IMR-90 (cell line): ENCODE measurements at regions not wholly inside any gene's neighbourhood (a gene's known extent, or its start where the extent isn't known, plus 50 kb on each side); places are given as distances from the start of the nearest gene placed in this dataset.

Source experiments
- ATAC-seq: fragments of 200-7000 bp; cut with Tn5 transposase; 2 replicates; pipeline ENCODE4 v1.9.1; 2020; ENCODE audit warnings: low read depth, mild to moderate bottlenecking, moderate library complexity
- BruUV-seq: library from RNA; stranded (reverse); fragments of 400-500 nt; replicated peaks from 2 replicates; lab custom pipeline; 2021; lab: Mats Ljungman, UMichigan
- CTCF ChIA-PET: fragments of 300-600 bp; formaldehyde crosslinking; extraction: SDS; loops from one replicate; lab custom pipeline; 2021; ENCODE audit warnings: antibody characterized with exemption; lab: Yijun Ruan, JAX
- POLR2A ChIA-PET: fragments of 300-600 bp; sonication (Branson Sonifier 250); formaldehyde crosslinking; loops from one replicate; lab custom pipeline; 2022; ENCODE audit warnings: antibody characterized with exemption; ENCODE audit not compliant: unreplicated experiment; lab: Charles Lee
- DNase-seq: peaks from one replicate; pipeline ENCODE4 v3.0.0; 2013
- H2AFZ ChIP-seq: replicated peaks from 2 replicates; pipeline ENCODE3; 2013; ENCODE audit warnings: low read length, mild to moderate bottlenecking; ENCODE audit not compliant: poor library complexity
- H2AK5ac ChIP-seq: 2 replicates; pipeline ENCODE4 v1.6.1; 2013; ENCODE audit warnings: low read depth, low read length, inconsistent platforms
- H2AK9ac ChIP-seq: replicated peaks from 2 replicates; pipeline ENCODE3; 2013; ENCODE audit warnings: mild to moderate bottlenecking, low read depth, low read length, moderate library complexity; ENCODE audit not compliant: poor library complexity
- H2BK120ac ChIP-seq: 2 replicates; pipeline ENCODE4 v1.6.1; 2013; ENCODE audit warnings: low read depth, low read length, inconsistent platforms
- H2BK15ac ChIP-seq: 3 replicates; pipeline ENCODE4 v1.6.1; 2013; ENCODE audit warnings: low read depth, low read length, inconsistent platforms
- H2BK20ac ChIP-seq: 2 replicates; pipeline ENCODE4 v1.6.1; 2013; ENCODE audit warnings: low read depth, mild to moderate bottlenecking, inconsistent platforms, low read length, moderate library complexity
- H2BK5ac ChIP-seq: 2 replicates; pipeline ENCODE4 v1.6.1; 2013; ENCODE audit warnings: mild to moderate bottlenecking, low read depth, low read length, inconsistent platforms; ENCODE audit not compliant: poor library complexity, severe bottlenecking
- H3K14ac ChIP-seq: replicated peaks from 2 replicates; pipeline ENCODE4 v1.6.1; 2013; ENCODE audit warnings: low read depth, low read length, inconsistent platforms
- H3K18ac ChIP-seq: 2 replicates; pipeline ENCODE4 v1.6.1; 2013; ENCODE audit warnings: low read depth, low read length, control low read depth
- H3K23ac ChIP-seq: 2 replicates; pipeline ENCODE4 v1.6.1; 2013; ENCODE audit warnings: low read depth, low read length, inconsistent platforms
- H3K27ac ChIP-seq: 2 replicates; pipeline ENCODE4 v1.5.1; 2013; ENCODE audit warnings: mild to moderate bottlenecking, control low read depth, low read length; ENCODE audit not compliant: insufficient read depth
- H3K27me3 ChIP-seq: 2 replicates; pipeline ENCODE4 v1.6.1; 2013; ENCODE audit warnings: low read length; ENCODE audit not compliant: control insufficient read depth, insufficient read depth
- H3K36me3 ChIP-seq: 2 replicates; pipeline ENCODE4 v1.6.1; 2013; ENCODE audit warnings: low read length, mixed read lengths; ENCODE audit not compliant: control insufficient read depth, insufficient read depth
- H3K4ac ChIP-seq: 2 replicates; pipeline ENCODE4 v1.6.1; 2013; ENCODE audit warnings: low read depth, low read length, inconsistent platforms
- H3K4me1 ChIP-seq: 2 replicates; pipeline ENCODE4 v1.6.1; 2013; ENCODE audit warnings: low read length, mixed read lengths; ENCODE audit not compliant: control insufficient read depth, insufficient read depth
- H3K4me2 ChIP-seq: 2 replicates; pipeline ENCODE4 v1.6.1; 2013; ENCODE audit warnings: low read depth, mild to moderate bottlenecking, control low read depth, low read length, moderate library complexity
- H3K4me3 ChIP-seq: 2 replicates; pipeline ENCODE4 v1.5.1; 2013; ENCODE audit warnings: low read depth, mild to moderate bottlenecking, control low read depth, low read length, moderate library complexity; ENCODE audit not compliant: insufficient read depth
- H3K56ac ChIP-seq: 2 replicates; pipeline ENCODE4 v1.6.1; 2013; ENCODE audit warnings: low read length, inconsistent platforms; ENCODE audit not compliant: insufficient read depth; ENCODE audit errors: extremely low read depth
- H3K79me1 ChIP-seq, 2 experiments: 2 replicates each; pipeline ENCODE4 v1.6.1; 2013; ENCODE audit warnings: low read length in 2 of 2, inconsistent platforms in 1 of 2, low read depth in 1 of 2
- H3K9ac ChIP-seq: 2 replicates; pipeline ENCODE4 v1.6.1; 2013; ENCODE audit warnings: low read depth, low read length, control low read depth
- H3K9me1 ChIP-seq: 2 replicates; pipeline ENCODE4 v1.6.1; 2013; ENCODE audit warnings: low read length, inconsistent platforms; ENCODE audit not compliant: insufficient read depth
- H3K9me3 ChIP-seq: 2 replicates; pipeline ENCODE4 v1.6.1; 2013; ENCODE audit warnings: low read length; ENCODE audit not compliant: control insufficient read depth, insufficient read depth
- H4K20me1 ChIP-seq: 2 replicates; pipeline ENCODE4 v1.6.1; 2013; ENCODE audit warnings: low read length, inconsistent platforms; ENCODE audit not compliant: insufficient read depth
- H4K5ac ChIP-seq: 2 replicates; pipeline ENCODE4 v1.6.1; 2013; ENCODE audit warnings: mild to moderate bottlenecking, low read depth, low read length, control low read depth
- H4K8ac ChIP-seq, 2 experiments: 2 replicates each; pipeline ENCODE4 v1.6.1; 2013; ENCODE audit warnings: low read depth in 2 of 2, low read length in 2 of 2, control low read depth in 1 of 2, inconsistent platforms in 1 of 2
- H4K91ac ChIP-seq: 2 replicates; pipeline ENCODE4 v1.6.1; 2013; ENCODE audit warnings: low read depth, low read length, inconsistent platforms; ENCODE audit not compliant: insufficient read depth
- BHLHE40 ChIP-seq: fragments of 150-350 bp; IDR thresholded peaks from 2 replicates; pipeline ENCODE4 v1.6.1; 2016; ENCODE audit warnings: mild to moderate bottlenecking, low read depth, low read length
- CEBPB ChIP-seq: IDR thresholded peaks from 2 replicates; pipeline ENCODE4 v1.6.1; 2012; ENCODE audit warnings: low read depth, low read length, improper control_type of control experiment
- CHD1 ChIP-seq: IDR thresholded peaks from 2 replicates; pipeline ENCODE4 v1.6.1; 2012; ENCODE audit warnings: low read depth, low read length, improper control_type of control experiment
- CTCF ChIP-seq: conservative IDR thresholded peaks from 2 replicates; pipeline ENCODE4 v1.5.1; 2012; ENCODE audit warnings: mild to moderate bottlenecking, low read depth, low read length, improper control_type of control experiment
- ELK1 ChIP-seq: fragments of 150-350 bp; IDR thresholded peaks from 2 replicates; pipeline ENCODE4 v1.6.1; 2016; ENCODE audit warnings: low read depth, mild to moderate bottlenecking, low read length, moderate library complexity, borderline replicate concordance
- FOS ChIP-seq: fragments of 150-350 bp; IDR thresholded peaks from 2 replicates; pipeline ENCODE4 v1.6.1; 2016; ENCODE audit warnings: low read depth, low read length
- MAFK ChIP-seq: IDR thresholded peaks from 2 replicates; pipeline ENCODE4 v1.6.1; 2012; ENCODE audit warnings: low read depth, low read length, improper control_type of control experiment
- MAZ ChIP-seq: IDR thresholded peaks from 2 replicates; pipeline ENCODE4 v1.6.1; 2012; ENCODE audit warnings: low read depth, mild to moderate bottlenecking, low read length, improper control_type of control experiment, moderate library complexity, borderline replicate concordance
- MXI1 ChIP-seq: IDR thresholded peaks from 2 replicates; pipeline ENCODE4 v1.6.1; 2012; ENCODE audit warnings: low read depth, mild to moderate bottlenecking, low read length, moderate library complexity, borderline replicate concordance
- NFE2L2 ChIP-seq: fragments of 150-350 bp; IDR thresholded peaks from 2 replicates; pipeline ENCODE4 v1.6.1; 2016; ENCODE audit warnings: low read depth, mild to moderate bottlenecking, low read length
- POLR2A ChIP-seq: IDR thresholded peaks from 2 replicates; pipeline ENCODE4 v1.6.1; 2012; ENCODE audit warnings: mild to moderate bottlenecking, low read depth, low read length
- RAD21 ChIP-seq: IDR thresholded peaks from 2 replicates; pipeline ENCODE4 v1.6.1; 2012; ENCODE audit warnings: low read length, improper control_type of control experiment
- RCOR1 ChIP-seq: IDR thresholded peaks from 2 replicates; pipeline ENCODE4 v1.6.1; 2012; ENCODE audit warnings: mild to moderate bottlenecking, low read length, improper control_type of control experiment; ENCODE audit not compliant: insufficient replicate concordance
- RFX5 ChIP-seq: IDR thresholded peaks from 2 replicates; pipeline ENCODE4 v1.8.0; 2012; ENCODE audit warnings: low read depth, mild to moderate bottlenecking, low read length, moderate library complexity
- SMC3 ChIP-seq: fragments of 150-350 bp; IDR thresholded peaks from 2 replicates; pipeline ENCODE4 v1.6.1; 2016; ENCODE audit warnings: low read depth, mild to moderate bottlenecking, antibody characterized with exemption, low read length, moderate library complexity
- USF2 ChIP-seq: fragments of 150-350 bp; IDR thresholded peaks from 2 replicates; pipeline ENCODE4 v1.6.1; 2017; ENCODE audit warnings: mild to moderate bottlenecking, antibody characterized with exemption, low read length, low read depth
- WGBS, 2 experiments: methylation state at CpG; one replicate each; pipeline versions ENCODE4 v1.1.5 to v1.1.7; 2013; ENCODE audit warnings: missing lambda C conversion rate in 2 of 2; ENCODE audit not compliant: insufficient read length in 1 of 2; ENCODE audit errors: extremely low coverage in 2 of 2; 5-methylcytosine and 5-hydroxymethylcytosine counted together
- dilution Hi-C: fragments of 300-500 bp; cut with HindIII; formaldehyde crosslinking; loops from one replicate; pipeline ENCODE4 v1.14.3; 2018; ENCODE audit warnings: low sequenced_read_pairs; ENCODE audit not compliant: unreplicated experiment
- in situ Hi-C: fragments of 300-500 bp; cut with MboI; formaldehyde crosslinking; loops from 3 replicates; pipeline ENCODE4 v1.14.3; 2019; ENCODE audit warnings: low sequenced_read_pairs, inconsistent platforms, mixed read lengths
- intact Hi-C: fragments of 100-400 bp; cut with micrococcal nuclease; formaldehyde crosslinking; loops from 2 replicates; pipeline ENCODE4 v1.10.0; 2022

GRCh38 chr20:51960047-51960675, 157.8 kb upstream of the SALL4 start:
- Histone ChIP-seq H3K27ac (no peak overlapping the region), H3K23ac (no peak overlapping the region), H3K18ac (no peak overlapping the region), H2AK9ac (no peak overlapping the region), H3K9me3 (no peaks in the 10 kb centered on the region), H4K8ac (no peak overlapping the region), H3K79me1 (no peaks in the 10 kb centered on the region), H3K9me1 (no peaks in the 10 kb centered on the region), H2BK5ac (no peak overlapping the region), H3K14ac (no peak overlapping the region), H2BK20ac (no peak overlapping the region), H3K27me3 (no peaks in the 10 kb centered on the region), H3K4me2 (no peak overlapping the region), H3K4ac (no peak overlapping the region), H3K36me3 (no peaks in the 10 kb centered on the region), H3K9ac (no peak overlapping the region), H4K20me1 (no peaks in the 10 kb centered on the region), H4K91ac (no peak overlapping the region), H3K56ac (no peak overlapping the region), H2BK120ac (no peak overlapping the region), H4K5ac (no peak overlapping the region), H3K4me3 (no peak overlapping the region), H3K4me1 (peaks cover 4% of the 10 kb centered on the region; the same call in 1 of the 2 replicates), H2AK5ac (no peak overlapping the region), H2BK15ac (no peak overlapping the region), H2AFZ (no peak overlapping the region)
- dilution Hi-C loops = no loop called here
- POLR2A ChIA-PET = no interaction called here
- TF ChIP-seq RCOR1 (no peak), MAFK (no peak), ELK1 (no peak), USF2 (no peak), BHLHE40 (no peak), POLR2A (no peak), CTCF (no peak), NFE2L2 (no peak), MXI1 (no peak), FOS (no peak), MAZ (no peak), RAD21 (no peak), CEBPB (no peak), SMC3 (no peak), RFX5 (no peak), CHD1 (no peak)
- DNase-seq = no peak
- WGBS, 2 experiments = no CpG with 5 or more reads among the region's 12 CpGs
- ATAC-seq = no peak
- in situ Hi-C loops = no loop called here
- CTCF ChIA-PET = interaction anchor here (0.6 kb wide), 1 partner anchor 21 kb away, joined by 5 read pairs; no protein-coding TSS in a partner anchor
- intact Hi-C loops = loop anchor here (5.0 to 10.0 kb wide), 2 partner anchors 122 to 155 kb away; partner anchors contain the start of gene SALL4
- BruUV-seq = no TSS peak
